ENCODE measurements at regions not wholly inside any gene's neighbourhood (a gene's known extent, or its start where the extent isn't known, plus 50 kb on each side); places are given as distances from the start of the nearest gene placed in this dataset.

- Mint-ChIP-seq H3K4me3 (no peak overlapping the region), H3K27ac (no peak overlapping the region), H3K9me3 (peaks cover 12% of the 10 kb centered on the region), H3K27me3 (ENCODE audit: low read depth) (no peaks in the 10 kb centered on the region), H3K36me3 (peaks cover 8% of the 10 kb centered on the region; the same call in 1 of the 2 replicates), H3K4me1 (peaks cover 4% of the 10 kb centered on the region; the same call in 1 of the 2 replicates)
- CTCF ChIA-PET, result no interaction called here
- DNase-seq (ENCODE audit: low spot score) (no peak), ATAC-seq (no peak)
- no peak for TF ChIP-seq RORB (CRISPR knock-in tag; IDR thresholded peaks at IDR 0.05)
- no peak for TF ChIP-seq CTCF (IDR thresholded peaks at IDR 0.05)
- TF ChIP-seq ZNF121 (CRISPR knock-in tag; IDR thresholded peaks at IDR 0.05), result no peak
- no peak for TF ChIP-seq CDX4 (CRISPR knock-in tag; IDR thresholded peaks at IDR 0.05; ENCODE audit: borderline replicate concordance)
- no peak for TF ChIP-seq USF1 (CRISPR knock-in tag; IDR thresholded peaks at IDR 0.05)
- no peak for TF ChIP-seq RELA (CRISPR knock-in tag; IDR thresholded peaks at IDR 0.05; ENCODE audit: borderline replicate concordance)
- TF ChIP-seq ETV6 (CRISPR knock-in tag; IDR thresholded peaks at IDR 0.05), result no peak
- TF ChIP-seq ATF6 (CRISPR knock-in tag; IDR thresholded peaks at IDR 0.05), result no peak
- TF ChIP-seq ZSCAN18 (CRISPR knock-in tag; IDR thresholded peaks at IDR 0.05), result no peak
- POLR2A ChIA-PET, result no interaction called here
Measured at GRCh38 chr22:34570408-34570807, 495.6 kb upstream of the ISX start.

GRCh38 chr22:34579519-34579918 lies 486.4 kb upstream of the ISX start:
- ChIA-PET CTCF (no interaction called here), POLR2A (no interaction called here)
- Mint-ChIP-seq H3K27ac (no peak overlapping the region), H3K27me3 (ENCODE audit: low read depth) (no peaks in the 10 kb centered on the region), H3K4me3 (no peak overlapping the region), H3K36me3 (0 out of 2 replicates have a peak, but pooled peaks cover 2% of the 10 kb centered on the region), H3K4me1 (no peaks in the 10 kb centered on the region), H3K9me3 (peaks cover 19% of the 10 kb centered on the region)
- DNase-seq (ENCODE audit: low spot score) (no peak), ATAC-seq (no peak)
- TF ChIP-seq AFF4 (CRISPR knock-in tag; IDR thresholded peaks at IDR 0.05; ENCODE audit: borderline replicate concordance), result no peak

All from WTC11 (cell line).